ENCODE measurements at regions not wholly inside any gene's neighbourhood (a gene's known extent, or its start where the extent isn't known, plus 50 kb on each side); places are given as distances from the start of the nearest gene placed in this dataset.

GRCh38 chr6:16961577-16961976 is 140.3 kb upstream of the STMND1 start:
- no peaks in the 10 kb centered on the region for H3K36me3 Mint-ChIP-seq
- H3K27ac Mint-ChIP-seq: no peak overlapping the region
- DNase-seq (ENCODE audit: low spot score in 2 of 2) (no peak), ATAC-seq (ENCODE audit: low read depth) (no peak)
- peaks cover 3% of the 10 kb centered on the region for H3K4me1 Mint-ChIP-seq
- H3K9me3 Mint-ChIP-seq: no peaks in the 10 kb centered on the region
- peaks cover 17% of the 10 kb centered on the region for H3K27me3 Mint-ChIP-seq
- no peak overlapping the region for H3K4me3 Mint-ChIP-seq

GRCh38 chr6:16959789-16960188 is 142.1 kb upstream of the STMND1 start:
- Mint-ChIP-seq H3K4me1 (peaks cover under 1% of the 10 kb centered on the region), H3K36me3 (no peaks in the 10 kb centered on the region), H3K4me3 (no peak overlapping the region), H3K9me3 (no peaks in the 10 kb centered on the region), H3K27ac (no peak overlapping the region), H3K27me3 (peaks cover 16% of the 10 kb centered on the region)
- no peak for DNase-seq (ENCODE audit: low spot score in 2 of 2)
- ATAC-seq (ENCODE audit: low read depth): no peak

GRCh38 chr6:16956361-16956760 is 145.5 kb upstream of the STMND1 start:
- DNase-seq (ENCODE audit: low spot score in 2 of 2): no peak

GRCh38 chr6:16955899-16956298 is 146.0 kb upstream of the STMND1 start:
- Mint-ChIP-seq H3K4me3 (no peak overlapping the region), H3K27me3 (peaks cover 7% of the 10 kb centered on the region), H3K27ac (no peak overlapping the region), H3K36me3 (no peaks in the 10 kb centered on the region), H3K4me1 (no peaks in the 10 kb centered on the region), H3K9me3 (no peaks in the 10 kb centered on the region)
- ATAC-seq (ENCODE audit: low read depth): no peak
- DNase-seq (ENCODE audit: low spot score in 2 of 2): no peak

More at GRCh38 chr6:16956361-16956760, 145.5 kb upstream of the STMND1 start:
- no peak for ATAC-seq (ENCODE audit: low read depth)
- Mint-ChIP-seq H3K36me3 (no peaks in the 10 kb centered on the region), H3K4me1 (no peaks in the 10 kb centered on the region), H3K27me3 (peaks cover 7% of the 10 kb centered on the region), H3K9me3 (no peaks in the 10 kb centered on the region), H3K4me3 (no peak overlapping the region), H3K27ac (no peak overlapping the region)

- H3K4me1 Mint-ChIP-seq: no peaks in the 10 kb centered on the region
These were observed 147.9 kb upstream of the STMND1 start for GRCh38 chr6:16953905-16954304.

GRCh38 chr6:16953446-16953845 is 148.4 kb upstream of the STMND1 start:
- no peak for ATAC-seq (ENCODE audit: low read depth)
- Mint-ChIP-seq H3K36me3 (no peaks in the 10 kb centered on the region), H3K4me1 (no peaks in the 10 kb centered on the region), H3K27ac (no peak overlapping the region), H3K9me3 (no peaks in the 10 kb centered on the region), H3K27me3 (peaks cover 5% of the 10 kb centered on the region), H3K4me3 (no peak overlapping the region)
- DNase-seq (ENCODE audit: low spot score in 2 of 2): no peak

More at GRCh38 chr6:16953905-16954304, 147.9 kb upstream of the STMND1 start:
- Mint-ChIP-seq H3K27ac (no peak overlapping the region), H3K4me3 (no peak overlapping the region), H3K27me3 (peaks cover 5% of the 10 kb centered on the region), H3K36me3 (no peaks in the 10 kb centered on the region), H3K9me3 (no peaks in the 10 kb centered on the region)
- ATAC-seq (ENCODE audit: low read depth) (no peak), DNase-seq (ENCODE audit: low spot score in 2 of 2) (no peak)

- H3K4me3 Mint-ChIP-seq: no peak overlapping the region
- H3K36me3 Mint-ChIP-seq: no peaks in the 10 kb centered on the region
- no peak overlapping the region for H3K27ac Mint-ChIP-seq
- no peaks in the 10 kb centered on the region for H3K9me3 Mint-ChIP-seq
- no peaks in the 10 kb centered on the region for H3K4me1 Mint-ChIP-seq
- H3K27me3 Mint-ChIP-seq: peaks cover 7% of the 10 kb centered on the region
- no peak for ATAC-seq (ENCODE audit: low read depth)
- no peak for DNase-seq (ENCODE audit: low spot score in 2 of 2)
These were observed 150.9 kb upstream of the STMND1 start for GRCh38 chr6:16950825-16951495.

GRCh38 chr6:16950302-16950701 is 151.5 kb upstream of the STMND1 start:
- peaks cover 7% of the 10 kb centered on the region for H3K27me3 Mint-ChIP-seq

GRCh38 chr6:16949716-16950115 is 152.1 kb upstream of the STMND1 start:
- ATAC-seq (ENCODE audit: low read depth) (no peak), DNase-seq (ENCODE audit: low spot score in 2 of 2) (no peak)
- no peak overlapping the region for H3K27ac Mint-ChIP-seq
- H3K4me3 Mint-ChIP-seq: no peak overlapping the region
- no peaks in the 10 kb centered on the region for H3K4me1 Mint-ChIP-seq
- H3K9me3 Mint-ChIP-seq: no peaks in the 10 kb centered on the region
- H3K36me3 Mint-ChIP-seq: no peaks in the 10 kb centered on the region
- H3K27me3 Mint-ChIP-seq: peaks cover 7% of the 10 kb centered on the region

More at GRCh38 chr6:16950302-16950701, 151.5 kb upstream of the STMND1 start:
- H3K36me3 Mint-ChIP-seq: no peaks in the 10 kb centered on the region
- no peak for ATAC-seq (ENCODE audit: low read depth)
- no peak for DNase-seq (ENCODE audit: low spot score in 2 of 2)
- no peaks in the 10 kb centered on the region for H3K4me1 Mint-ChIP-seq
- no peak overlapping the region for H3K4me3 Mint-ChIP-seq
- H3K27ac Mint-ChIP-seq: no peak overlapping the region
- H3K9me3 Mint-ChIP-seq: no peaks in the 10 kb centered on the region

GRCh38 chr6:16948396-16948795 is 153.5 kb upstream of the STMND1 start:
- Mint-ChIP-seq H3K27me3 (peaks cover 7% of the 10 kb centered on the region), H3K9me3 (no peaks in the 10 kb centered on the region), H3K27ac (no peak overlapping the region), H3K4me3 (no peak overlapping the region), H3K36me3 (no peaks in the 10 kb centered on the region), H3K4me1 (no peaks in the 10 kb centered on the region)
- DNase-seq (ENCODE audit: low spot score in 2 of 2) (no peak), ATAC-seq (ENCODE audit: low read depth) (no peak)

GRCh38 chr6:16947375-16948015 is 154.4 kb upstream of the STMND1 start:
- ATAC-seq (ENCODE audit: low read depth) (no peak), DNase-seq (ENCODE audit: low spot score in 2 of 2) (no peak)
- no peaks in the 10 kb centered on the region for H3K36me3 Mint-ChIP-seq
- peaks cover 7% of the 10 kb centered on the region for H3K27me3 Mint-ChIP-seq
- H3K9me3 Mint-ChIP-seq: no peaks in the 10 kb centered on the region
- no peak overlapping the region for H3K27ac Mint-ChIP-seq
- no peaks in the 10 kb centered on the region for H3K4me1 Mint-ChIP-seq
- no peak overlapping the region for H3K4me3 Mint-ChIP-seq

GRCh38 chr6:16944596-16944995 is 157.3 kb upstream of the STMND1 start:
- H3K27ac Mint-ChIP-seq: no peak overlapping the region
- H3K4me1 Mint-ChIP-seq: no peaks in the 10 kb centered on the region
- H3K36me3 Mint-ChIP-seq: no peaks in the 10 kb centered on the region
- no peaks in the 10 kb centered on the region for H3K9me3 Mint-ChIP-seq
- H3K27me3 Mint-ChIP-seq: peaks cover 11% of the 10 kb centered on the region
- ATAC-seq (ENCODE audit: low read depth) (no peak), DNase-seq (ENCODE audit: low spot score in 2 of 2) (no peak)
- no peak overlapping the region for H3K4me3 Mint-ChIP-seq

GRCh38 chr6:16939839-16940238 is 162.0 kb upstream of the STMND1 start:
- Mint-ChIP-seq H3K4me1 (no peaks in the 10 kb centered on the region), H3K4me3 (no peak overlapping the region), H3K9me3 (peaks cover 2% of the 10 kb centered on the region), H3K27ac (no peak overlapping the region), H3K27me3 (peaks cover 5% of the 10 kb centered on the region), H3K36me3 (no peaks in the 10 kb centered on the region)
- no peak for DNase-seq (ENCODE audit: low spot score in 2 of 2)
- no peak for ATAC-seq (ENCODE audit: low read depth)

- Mint-ChIP-seq H3K4me3 (no peak overlapping the region), H3K4me1 (no peaks in the 10 kb centered on the region), H3K27ac (no peak overlapping the region), H3K9me3 (peaks cover 2% of the 10 kb centered on the region), H3K36me3 (no peaks in the 10 kb centered on the region), H3K27me3 (peaks cover 5% of the 10 kb centered on the region)
- ATAC-seq (ENCODE audit: low read depth): no peak
- no peak for DNase-seq (ENCODE audit: low spot score in 2 of 2)
These were observed 162.5 kb upstream of the STMND1 start for GRCh38 chr6:16939351-16939750.

- no peak for DNase-seq (ENCODE audit: low spot score in 2 of 2)
- no peak overlapping the region for H3K4me3 Mint-ChIP-seq
- no peaks in the 10 kb centered on the region for H3K4me1 Mint-ChIP-seq
- no peaks in the 10 kb centered on the region for H3K36me3 Mint-ChIP-seq
- no peak overlapping the region for H3K27ac Mint-ChIP-seq
- H3K9me3 Mint-ChIP-seq: peaks cover 2% of the 10 kb centered on the region
- no peak for ATAC-seq (ENCODE audit: low read depth)
- H3K27me3 Mint-ChIP-seq: peaks cover 5% of the 10 kb centered on the region
These were observed 165.0 kb upstream of the STMND1 start for GRCh38 chr6:16936893-16937292.
